Stimulated activated naive CD8-positive, alpha-beta T cell treated with anti-CD3 and anti-CD28 coated beads, Interleukin-15, amount 100 ng/mL, for 72 hours (primary cell): ENCODE measurements at regions not wholly inside any gene's neighbourhood (a gene's known extent, or its start where the extent isn't known, plus 50 kb on each side); places are given as distances from the start of the nearest gene placed in this dataset.

Experiments used
- ATAC-seq: fragments of 150-1000 bp; cut with Tn5 transposase; 2 replicates; pipeline ENCODE4 v1.10.0; 2021; ENCODE audit warnings: mild to moderate bottlenecking, moderate library complexity
- DNase-seq, 2 donors: peaks; one replicate each; pipeline ENCODE4 v3.0.0; 2021 to 2022
- H3K27ac Mint-ChIP-seq, 2 donors: one replicate each; pipeline ENCODE4 v1.8.0; 2022; ENCODE audit warnings: mild to moderate bottlenecking in 2 of 2, mixed read lengths in 2 of 2, moderate library complexity in 2 of 2
- H3K27me3 Mint-ChIP-seq: one replicate; pipeline ENCODE4 v1.8.0; 2022; ENCODE audit warnings: mixed read lengths
- H3K4me1 Mint-ChIP-seq: one replicate; pipeline ENCODE4 v1.8.0; 2022; ENCODE audit warnings: mild to moderate bottlenecking, mixed read lengths
- H3K4me3 Mint-ChIP-seq, 2 donors: one replicate each; pipeline ENCODE4 v1.8.0; 2022; ENCODE audit warnings: mild to moderate bottlenecking in 2 of 2, mixed read lengths in 2 of 2, moderate library complexity in 1 of 2
- H3K9me3 Mint-ChIP-seq, 2 donors: one replicate each; pipeline ENCODE4 v1.8.0; 2022; ENCODE audit warnings: mixed read lengths in 2 of 2

DNA sequence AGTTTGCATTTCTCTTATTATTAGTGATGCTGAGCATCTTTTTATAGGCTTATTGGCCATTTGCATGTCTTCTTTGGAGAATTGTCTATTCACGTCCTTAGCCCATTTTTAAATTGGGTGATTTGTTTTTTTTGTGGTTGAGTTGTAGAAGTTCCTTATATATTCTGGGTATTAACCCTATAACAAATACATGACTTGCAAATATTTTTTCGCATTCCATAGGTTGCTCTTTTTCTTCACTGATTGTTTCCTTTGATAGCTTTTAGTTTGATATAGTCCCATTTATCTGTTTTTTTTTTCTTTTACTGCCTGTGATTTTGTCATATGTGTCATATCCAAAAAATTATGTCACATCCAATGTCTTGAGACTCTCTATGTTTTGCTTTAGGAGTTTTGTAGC is 243.6 kb downstream of the GPD2 start:
- ATAC-seq = no peak
- H3K4me3 Mint-ChIP-seq = no peak overlapping the region

DNA sequence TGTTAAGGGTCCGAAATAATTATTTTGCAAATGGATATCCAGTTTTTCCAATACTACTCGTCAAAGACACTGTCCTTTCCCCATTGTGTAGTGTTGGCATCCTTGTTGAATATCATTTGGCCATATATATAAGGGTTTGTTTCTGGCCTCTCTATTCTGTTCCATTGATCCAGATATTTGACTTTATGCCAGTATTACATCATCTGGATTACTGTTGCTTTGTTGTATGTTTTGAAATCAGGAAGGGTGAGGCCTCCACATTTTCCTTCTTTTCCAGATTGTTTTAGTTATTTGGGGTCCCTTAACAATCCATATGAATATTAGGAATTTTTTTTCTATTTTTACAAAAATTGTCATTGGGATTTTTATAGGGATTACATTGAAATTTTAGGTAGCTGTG is 244.1 kb downstream of the GPD2 start:
- H3K27me3 Mint-ChIP-seq = peaks cover 11% of the 10 kb centered on the region
- H3K27ac Mint-ChIP-seq = no peak overlapping the region
- ATAC-seq (no peak), DNase-seq (no peak)
- no peak overlapping the region for H3K4me3 Mint-ChIP-seq
- H3K9me3 Mint-ChIP-seq = no peaks in the 10 kb centered on the region
- no peaks in the 10 kb centered on the region for H3K4me1 Mint-ChIP-seq

More for the DNA sequence above, 243.6 kb downstream of the GPD2 start:
- DNase-seq = no peak
- Mint-ChIP-seq H3K4me1 (no peaks in the 10 kb centered on the region), H3K9me3 (no peaks in the 10 kb centered on the region), H3K27ac (no peak overlapping the region), H3K27me3 (peaks cover 11% of the 10 kb centered on the region)

DNA sequence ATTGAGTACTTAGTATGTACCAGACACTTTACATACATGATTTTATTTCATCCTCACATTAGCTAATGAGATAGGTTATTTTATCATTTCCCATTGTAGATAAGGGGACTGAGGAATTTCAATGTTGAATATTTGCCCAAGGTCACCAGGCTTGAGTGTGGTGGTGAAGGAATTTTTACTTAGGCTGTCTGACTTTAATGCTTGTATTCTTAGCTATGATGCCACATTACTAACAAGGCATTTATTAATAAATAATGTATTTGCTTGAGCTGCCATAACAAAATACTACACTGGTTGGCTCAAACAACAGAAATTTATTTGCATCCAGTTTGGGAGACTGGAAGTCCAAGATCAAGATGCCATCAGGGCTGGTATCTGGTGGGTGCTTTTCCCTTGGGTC is 250.9 kb downstream of the GPD2 start:
- no peak for DNase-seq
- Mint-ChIP-seq H3K27ac (no peak overlapping the region), H3K27me3 (peaks cover 7% of the 10 kb centered on the region), H3K4me1 (no peaks in the 10 kb centered on the region), H3K9me3 (peaks cover 0 to 4% of the 10 kb centered on the region in 2 donors), H3K4me3 (no peak overlapping the region)
- ATAC-seq = no peak

DNA sequence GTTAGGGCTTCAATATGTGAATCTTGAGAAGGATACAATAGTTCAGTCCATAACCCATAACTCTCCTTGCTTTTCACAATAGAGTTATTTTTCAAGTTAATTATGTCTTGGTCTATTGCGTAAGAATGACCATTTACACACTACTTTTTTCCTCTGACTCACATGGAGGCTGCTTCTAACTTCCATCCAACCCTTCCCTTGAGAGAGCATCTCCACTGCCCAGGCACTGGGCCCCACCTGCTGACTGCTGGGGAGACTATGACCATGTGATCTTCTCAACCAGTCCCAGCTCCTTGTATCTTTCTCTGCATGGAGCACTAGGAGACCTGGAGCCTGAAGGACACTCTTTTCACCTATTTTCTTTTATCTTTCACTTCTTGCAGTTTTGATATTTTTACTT is 251.5 kb downstream of the GPD2 start:
- H3K27me3 Mint-ChIP-seq = peaks cover 1% of the 10 kb centered on the region
- H3K27ac Mint-ChIP-seq = no peak overlapping the region
- no peak for DNase-seq
- H3K4me3 Mint-ChIP-seq = no peak overlapping the region
- no peaks in the 10 kb centered on the region for H3K4me1 Mint-ChIP-seq
- no peak for ATAC-seq
- H3K9me3 Mint-ChIP-seq = peaks cover 0 to 4% of the 10 kb centered on the region in 2 donors

DNA sequence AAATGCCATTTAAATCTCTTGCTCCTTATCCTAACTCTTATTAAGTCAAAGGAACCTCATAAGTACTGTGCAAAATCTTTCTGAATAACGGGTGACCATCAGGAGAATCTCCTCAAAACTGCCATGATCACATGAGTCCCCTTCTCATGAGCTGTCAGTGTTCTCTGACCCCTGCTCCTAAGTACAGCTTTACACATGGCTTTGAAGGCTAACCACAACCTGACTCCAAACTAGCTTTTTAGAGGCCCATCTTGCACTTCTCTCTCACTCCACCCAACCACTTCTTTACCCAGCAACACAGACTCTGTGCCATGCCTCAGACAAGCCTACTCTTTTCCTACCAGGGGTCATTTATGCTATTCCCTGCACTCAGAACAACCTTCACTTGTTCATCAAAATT is 253.8 kb downstream of the GPD2 start:
- Mint-ChIP-seq H3K9me3 (peaks cover 0 to 4% of the 10 kb centered on the region in 2 donors), H3K4me1 (no peaks in the 10 kb centered on the region), H3K27me3 (no peaks in the 10 kb centered on the region), H3K4me3 (no peak overlapping the region), H3K27ac (no peak overlapping the region)
- DNase-seq (no peak), ATAC-seq (no peak)

DNA sequence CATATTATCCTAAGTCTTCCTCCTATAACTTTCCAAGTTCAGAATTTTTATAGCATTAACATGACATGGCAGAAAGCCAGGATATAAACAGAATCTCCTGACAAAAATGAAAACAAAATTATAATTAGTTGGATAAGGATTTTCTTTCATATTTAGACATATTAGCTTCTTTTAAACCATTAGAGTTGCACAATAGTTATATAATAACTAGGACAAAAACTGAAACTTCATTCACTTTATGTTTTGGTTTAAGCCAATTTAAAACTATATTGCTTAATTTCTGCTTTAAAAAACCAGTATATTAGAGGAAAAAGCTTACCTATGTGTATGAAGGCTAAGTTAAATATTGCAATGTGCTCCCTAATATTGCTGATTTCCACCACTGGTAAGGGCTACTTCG is 254.8 kb downstream of the GPD2 start:
- no peak overlapping the region for H3K4me3 Mint-ChIP-seq
- peaks cover 0 to 4% of the 10 kb centered on the region in 2 donors for H3K9me3 Mint-ChIP-seq
- no peak for ATAC-seq
- H3K27ac Mint-ChIP-seq = no peak overlapping the region
- no peak for DNase-seq
- H3K27me3 Mint-ChIP-seq = no peaks in the 10 kb centered on the region
- H3K4me1 Mint-ChIP-seq = no peaks in the 10 kb centered on the region

DNA sequence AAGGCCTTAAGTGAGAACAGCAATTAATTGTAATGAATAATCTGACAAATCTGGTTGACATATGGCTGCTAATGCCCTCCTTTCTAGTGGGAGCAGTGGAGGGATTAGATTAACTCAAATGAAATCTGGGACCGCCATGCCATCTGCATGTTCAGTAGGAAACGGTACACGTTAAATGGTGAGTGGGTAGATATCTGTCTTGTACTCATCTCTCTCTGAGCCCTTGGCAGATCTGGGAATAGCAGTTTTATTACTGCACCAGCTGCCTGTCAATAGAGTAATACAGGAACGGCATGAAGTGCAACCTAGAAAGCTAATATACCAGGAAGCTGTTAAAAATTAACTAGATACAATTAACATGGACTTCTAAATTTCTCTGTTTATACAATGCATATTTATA is 258.8 kb downstream of the GPD2 start:
- Mint-ChIP-seq H3K4me3 (no peak overlapping the region), H3K4me1 (no peaks in the 10 kb centered on the region), H3K27ac (no peak overlapping the region), H3K9me3 (no peaks in the 10 kb centered on the region), H3K27me3 (no peaks in the 10 kb centered on the region)
- no peak for ATAC-seq
- no peak for DNase-seq

DNA sequence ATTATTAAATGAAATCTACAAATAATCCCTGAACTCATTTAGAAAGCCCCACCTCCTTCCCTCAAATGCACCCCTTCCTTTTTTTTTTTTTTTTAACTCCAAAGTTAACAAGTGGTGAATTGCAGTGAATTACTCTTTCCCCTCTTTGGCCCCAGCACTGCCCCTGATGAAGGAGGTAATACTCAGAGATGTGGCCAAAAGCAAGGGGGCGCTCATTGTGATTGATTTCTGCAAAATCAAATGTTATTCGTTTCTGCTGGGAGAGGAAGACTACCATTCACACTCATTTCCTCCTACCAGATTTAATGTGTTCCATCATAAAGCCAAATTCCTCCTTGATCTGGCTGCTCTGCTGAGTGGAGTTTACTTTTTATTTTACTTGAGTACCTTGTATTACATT is 259.4 kb downstream of the GPD2 start:
- H3K27me3 Mint-ChIP-seq = no peaks in the 10 kb centered on the region
- no peaks in the 10 kb centered on the region for H3K4me1 Mint-ChIP-seq
- DNase-seq (no peak), ATAC-seq (no peak)
- no peaks in the 10 kb centered on the region for H3K9me3 Mint-ChIP-seq
- no peak overlapping the region for H3K4me3 Mint-ChIP-seq
- H3K27ac Mint-ChIP-seq = no peak overlapping the region

DNA sequence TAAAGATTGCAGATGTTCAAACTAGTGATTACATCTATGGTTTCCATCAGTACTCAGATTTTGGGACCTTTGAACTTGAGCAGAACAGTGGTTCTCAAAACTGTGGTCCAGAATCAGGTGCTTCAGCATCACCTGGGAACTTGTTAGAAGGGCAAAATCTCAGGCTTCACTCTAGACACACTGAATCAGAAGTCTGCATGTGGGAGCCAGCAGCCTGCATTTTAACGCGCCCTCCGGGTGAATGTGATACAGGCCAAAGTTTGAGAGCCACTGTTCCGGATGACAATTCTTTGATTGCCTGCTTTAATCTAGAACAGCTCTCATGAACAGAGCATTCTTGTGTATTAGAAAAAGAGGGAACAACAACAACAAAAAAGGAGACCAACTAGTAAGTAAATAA is 261.7 kb downstream of the GPD2 start:
- Mint-ChIP-seq H3K9me3 (no peaks in the 10 kb centered on the region), H3K4me3 (no peak overlapping the region)

DNA sequence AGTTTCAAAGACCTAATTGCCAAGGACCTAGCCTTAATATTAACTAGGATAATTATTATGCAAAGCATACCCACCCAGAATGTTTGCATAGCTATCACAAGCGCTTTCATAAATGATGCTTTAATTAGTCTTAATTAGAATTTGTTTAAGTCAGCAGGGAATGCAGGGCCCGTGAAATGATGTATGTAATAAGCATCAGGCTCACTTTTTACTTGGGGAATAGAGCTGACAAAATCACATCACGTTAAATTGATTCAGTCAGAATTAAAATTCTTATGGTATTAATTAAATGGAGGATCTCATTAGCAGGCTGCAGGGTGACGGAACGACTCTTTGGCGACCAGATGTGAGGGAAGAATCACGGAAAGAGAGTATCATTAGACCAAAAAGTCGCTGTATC is 264.5 kb downstream of the GPD2 start:
- no peaks in the 10 kb centered on the region for H3K4me1 Mint-ChIP-seq
- no peak overlapping the region for H3K4me3 Mint-ChIP-seq
- no peak for DNase-seq
- H3K27ac Mint-ChIP-seq = no peak overlapping the region
- ATAC-seq = no peak
- peaks cover 6% of the 10 kb centered on the region for H3K27me3 Mint-ChIP-seq
- no peaks in the 10 kb centered on the region for H3K9me3 Mint-ChIP-seq

More for the DNA sequence above, 261.7 kb downstream of the GPD2 start:
- peaks cover 6% of the 10 kb centered on the region for H3K27me3 Mint-ChIP-seq
- DNase-seq (no peak), ATAC-seq (no peak)
- H3K4me1 Mint-ChIP-seq = no peaks in the 10 kb centered on the region
- no peak overlapping the region for H3K27ac Mint-ChIP-seq

DNA sequence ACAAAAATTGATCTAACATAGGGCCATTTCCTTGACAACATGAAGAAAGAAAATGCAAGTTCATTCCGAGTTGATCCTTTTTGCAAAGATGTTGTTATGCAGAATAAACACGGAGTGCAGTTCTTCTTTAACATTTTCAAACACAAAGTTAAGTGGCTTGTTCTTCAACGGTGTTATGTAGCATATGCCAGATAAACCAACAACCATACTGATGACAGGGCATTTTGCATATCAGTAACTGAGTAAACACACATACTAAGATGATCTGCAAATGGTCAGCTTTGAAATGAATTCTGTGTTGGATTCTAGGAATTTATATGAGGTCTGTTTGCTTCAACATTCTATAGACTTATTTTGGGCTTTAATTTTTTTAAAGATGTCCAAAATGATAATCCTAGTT is 266.4 kb downstream of the GPD2 start:
- no peak for ATAC-seq
- Mint-ChIP-seq H3K4me1 (no peaks in the 10 kb centered on the region), H3K27me3 (peaks cover 6% of the 10 kb centered on the region), H3K4me3 (no peak overlapping the region), H3K27ac (no peak overlapping the region), H3K9me3 (no peaks in the 10 kb centered on the region)
- no peak for DNase-seq

DNA sequence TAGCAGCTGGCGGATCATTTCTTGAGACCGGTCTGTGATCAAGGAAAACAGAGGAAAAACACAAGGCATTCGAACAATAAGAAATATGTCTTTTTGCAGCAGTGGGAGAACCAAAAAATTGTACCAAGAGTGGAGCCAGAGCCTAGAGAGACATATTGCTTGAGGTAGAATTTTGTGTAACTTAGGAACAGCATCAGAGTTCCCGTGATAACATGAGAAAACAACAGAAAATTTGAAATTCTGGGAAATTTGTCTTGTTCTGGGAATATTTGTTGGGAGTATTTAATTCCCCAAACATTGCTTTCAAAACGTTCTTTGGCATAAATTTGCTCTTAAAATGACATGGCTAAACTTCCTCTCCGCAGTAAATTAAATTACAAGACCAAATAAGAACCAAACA is 267.5 kb downstream of the GPD2 start:
- ATAC-seq (no peak), DNase-seq (no peak)
- Mint-ChIP-seq H3K4me1 (no peaks in the 10 kb centered on the region), H3K9me3 (no peaks in the 10 kb centered on the region), H3K27me3 (peaks cover 6% of the 10 kb centered on the region), H3K27ac (no peak overlapping the region), H3K4me3 (no peak overlapping the region)

DNA sequence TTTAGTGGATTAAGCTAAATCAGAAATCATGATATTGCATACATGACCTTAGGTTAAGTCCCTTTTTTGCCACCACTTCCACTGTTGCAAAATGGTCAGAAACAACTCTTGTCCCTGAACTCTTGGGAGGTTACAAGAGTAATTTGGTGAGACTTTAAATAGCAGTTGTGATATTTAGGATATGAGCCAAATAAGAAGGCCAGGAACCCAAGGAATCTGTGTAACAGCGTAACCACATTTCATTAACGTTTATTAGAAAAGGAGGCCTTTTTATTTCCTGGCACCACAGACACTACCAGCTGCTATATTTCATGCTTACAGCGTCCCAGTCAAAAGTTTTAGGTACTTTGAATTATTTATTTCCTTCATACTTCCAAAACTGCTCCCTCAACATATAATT is 268.0 kb downstream of the GPD2 start:
- Mint-ChIP-seq H3K4me1 (no peaks in the 10 kb centered on the region), H3K4me3 (no peak overlapping the region), H3K27me3 (peaks cover 6% of the 10 kb centered on the region), H3K27ac (no peak overlapping the region), H3K9me3 (no peaks in the 10 kb centered on the region)
- ATAC-seq = no peak
- no peak for DNase-seq

DNA sequence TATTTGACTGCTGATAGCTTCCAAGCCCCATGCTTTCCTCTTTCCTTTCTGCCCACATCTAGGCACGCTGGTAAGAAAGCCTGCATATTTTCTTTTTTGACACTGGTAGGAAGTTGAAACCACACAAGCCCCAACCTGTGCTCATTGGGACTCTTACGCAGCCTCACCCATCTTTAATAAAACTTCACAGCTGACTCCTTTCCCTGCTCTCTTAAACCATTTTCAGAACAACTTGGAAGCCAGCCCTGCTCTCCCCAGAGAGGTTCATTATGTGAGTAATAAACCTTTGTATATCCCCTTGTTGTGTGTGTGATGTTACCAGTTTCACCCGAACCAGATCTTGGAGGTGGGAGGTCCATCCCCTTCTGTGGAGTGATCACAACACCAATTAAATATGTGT is 268.4 kb downstream of the GPD2 start:
- Mint-ChIP-seq H3K4me1 (no peaks in the 10 kb centered on the region), H3K27me3 (peaks cover 6% of the 10 kb centered on the region), H3K9me3 (no peaks in the 10 kb centered on the region), H3K4me3 (no peak overlapping the region), H3K27ac (no peak overlapping the region)
- no peak for DNase-seq
- ATAC-seq = no peak

DNA sequence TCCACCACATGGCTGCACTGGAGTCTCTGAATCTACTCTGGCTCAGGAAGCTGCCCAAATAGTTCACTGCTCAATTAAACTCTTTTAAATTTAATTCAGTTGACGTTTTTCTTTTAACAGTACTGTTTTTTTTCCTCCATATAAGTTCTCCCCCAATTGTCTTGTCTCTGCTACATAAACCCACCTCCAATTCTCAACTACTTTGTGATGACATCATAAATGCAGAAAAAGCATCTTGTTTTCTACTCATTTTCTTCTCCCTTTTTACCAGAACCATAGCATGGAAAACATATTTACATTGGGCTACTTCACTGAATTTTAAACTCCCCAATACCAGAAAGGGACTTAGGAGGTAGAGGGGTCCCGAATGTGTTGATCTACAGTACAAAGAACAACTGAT is 270.4 kb downstream of the GPD2 start:
- H3K9me3 Mint-ChIP-seq = no peaks in the 10 kb centered on the region
- ATAC-seq (no peak), DNase-seq (no peak)
- no peak overlapping the region for H3K4me3 Mint-ChIP-seq
- H3K27me3 Mint-ChIP-seq = peaks cover 6% of the 10 kb centered on the region
- H3K27ac Mint-ChIP-seq = no peak overlapping the region
- H3K4me1 Mint-ChIP-seq = no peaks in the 10 kb centered on the region

DNA sequence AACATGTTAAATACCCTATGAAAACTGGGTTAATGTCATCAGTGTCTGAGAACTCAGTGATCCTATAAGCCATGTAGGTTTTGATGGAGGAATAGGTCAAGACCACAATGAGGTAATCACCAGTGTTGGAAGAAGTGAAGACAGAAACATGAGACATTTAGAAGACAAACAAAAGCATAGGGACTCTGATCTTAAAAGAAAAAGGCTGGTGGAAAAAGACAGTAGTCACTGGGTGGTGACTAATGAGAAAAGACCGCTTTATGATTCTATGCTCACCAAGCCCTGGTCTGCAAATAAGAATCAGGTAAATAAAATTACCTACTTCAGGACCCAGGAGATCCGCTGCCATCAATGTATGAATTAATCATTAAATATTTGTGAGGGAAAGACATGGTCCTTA is 271.9 kb downstream of the GPD2 start:
- DNase-seq = no peak
- no peak for ATAC-seq
- H3K27ac Mint-ChIP-seq = no peak overlapping the region
- H3K4me3 Mint-ChIP-seq = no peak overlapping the region
- no peaks in the 10 kb centered on the region for H3K9me3 Mint-ChIP-seq
- no peaks in the 10 kb centered on the region for H3K27me3 Mint-ChIP-seq
- no peaks in the 10 kb centered on the region for H3K4me1 Mint-ChIP-seq

DNA sequence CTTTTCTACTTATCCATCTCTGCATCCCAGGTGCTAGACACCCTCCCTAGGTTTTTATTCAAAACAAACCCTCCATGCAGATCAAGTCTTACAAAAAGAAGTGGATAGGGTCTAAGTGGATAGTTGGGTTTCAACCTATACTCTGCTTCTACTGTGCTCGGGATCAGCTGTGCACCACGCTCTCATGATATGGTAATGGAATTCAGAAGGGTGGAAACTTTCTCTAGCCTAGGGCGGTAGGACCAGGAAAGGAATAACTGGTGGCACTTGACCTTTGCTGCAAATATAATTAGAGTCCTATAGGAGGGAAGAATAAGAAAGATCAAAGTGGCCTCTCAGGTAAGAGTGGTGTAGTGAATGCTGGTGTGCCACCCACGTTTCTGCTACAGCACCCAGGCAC is 272.9 kb downstream of the GPD2 start:
- H3K27ac Mint-ChIP-seq = no peak overlapping the region
- H3K27me3 Mint-ChIP-seq = no peaks in the 10 kb centered on the region
- DNase-seq (no peak), ATAC-seq (peak; percentile 31)
- no peak overlapping the region for H3K4me3 Mint-ChIP-seq
- H3K9me3 Mint-ChIP-seq = no peaks in the 10 kb centered on the region
- no peaks in the 10 kb centered on the region for H3K4me1 Mint-ChIP-seq

DNA sequence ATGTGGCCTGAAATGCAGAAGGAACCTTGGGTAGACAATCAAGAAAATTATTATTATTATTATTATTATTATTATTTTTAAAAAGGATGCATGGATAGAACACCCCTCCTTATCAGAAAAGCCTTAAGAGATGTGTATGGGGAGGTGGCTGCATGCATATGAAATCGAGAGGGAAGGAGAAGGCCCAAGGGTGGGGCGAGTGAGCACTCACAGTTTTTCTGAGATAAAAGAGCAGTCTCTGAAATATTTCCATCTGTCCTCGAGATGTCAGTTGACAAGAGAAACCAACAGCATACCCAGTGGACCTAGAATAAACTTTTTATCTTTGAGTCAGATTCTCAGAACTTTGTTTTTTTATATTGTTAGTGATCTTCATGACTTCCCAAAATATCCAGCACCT is 282.9 kb downstream of the GPD2 start:
- Mint-ChIP-seq H3K27ac (no peak overlapping the region), H3K27me3 (peaks cover 14% of the 10 kb centered on the region), H3K4me1 (no peaks in the 10 kb centered on the region), H3K4me3 (no peak overlapping the region), H3K9me3 (no peaks in the 10 kb centered on the region)
- ATAC-seq = no peak
- DNase-seq = no peak
